ENCODE measurements at regions not wholly inside any gene's neighbourhood (a gene's known extent, or its start where the extent isn't known, plus 50 kb on each side); places are given as distances from the start of the nearest gene placed in this dataset.

DNA sequence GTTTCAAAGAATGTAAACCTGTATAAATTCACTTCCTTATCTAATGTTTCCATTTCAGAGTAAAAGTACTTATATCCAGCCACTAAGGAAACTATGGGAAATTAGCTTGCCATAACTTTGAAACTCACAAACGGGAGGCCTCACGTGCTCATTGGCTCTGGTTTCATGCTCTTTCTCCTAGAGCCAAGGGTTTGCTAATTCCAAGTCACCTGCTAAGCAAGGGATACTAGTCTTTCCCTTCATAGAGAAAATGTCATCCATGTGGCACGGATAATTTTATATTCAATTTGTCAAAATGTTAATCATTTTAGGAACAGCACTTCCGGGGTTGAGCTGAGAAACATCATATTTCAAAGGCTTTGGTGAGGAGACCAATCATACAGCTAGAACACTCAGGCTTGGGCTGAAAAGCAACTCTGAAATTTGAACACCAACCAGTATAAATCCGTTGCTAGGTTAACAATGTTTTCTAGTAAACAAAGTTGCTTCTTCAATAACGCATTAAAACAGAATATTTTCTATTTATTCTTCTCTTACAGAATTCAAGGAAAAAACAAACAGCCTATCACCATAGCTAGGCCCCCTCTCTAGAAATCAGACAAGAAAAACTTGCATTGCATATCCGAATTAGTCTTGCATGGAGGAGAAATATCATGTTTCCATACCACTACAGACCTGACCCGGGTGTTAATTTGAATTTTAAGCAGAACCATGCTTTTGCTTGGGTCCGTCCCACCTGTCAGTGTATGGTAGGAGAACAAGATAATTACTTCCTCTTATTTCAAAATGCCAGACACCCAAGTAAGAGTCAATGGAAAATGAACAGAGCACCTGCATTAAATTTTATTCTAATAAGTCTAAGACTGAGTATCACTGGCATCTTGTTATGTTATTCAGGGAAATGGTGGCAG, 196.1 kb upstream of the ESRRG start:
- TF ChIP-seq POLR2A (IDR thresholded peaks at IDR 0.05; ENCODE audit: low read length) (no peak), GATA1 (IDR thresholded peaks at IDR 0.05; ENCODE audit: low read depth, low read length) (no peak)
